Calu3 (cell line): ENCODE measurements at regions not wholly inside any gene's neighbourhood (a gene's known extent, or its start where the extent isn't known, plus 50 kb on each side); places are given as distances from the start of the nearest gene placed in this dataset.

Experiments used
- BruUV-seq: library from RNA; stranded (reverse); fragments of 400-500 nt; replicated peaks from 2 replicates; lab custom pipeline; 2021; lab: Mats Ljungman, UMichigan
- CTCF ChIA-PET: fragments of 300-600 bp; sonication (Branson Sonifier 250); formaldehyde crosslinking; loops from one replicate; lab custom pipeline; 2022; ENCODE audit warnings: antibody characterized with exemption; lab: Charles Lee
- DNase-seq: peaks from one replicate; pipeline ENCODE4 v3.0.0; 2022
- H3K27ac Mint-ChIP-seq: one replicate; pipeline ENCODE4 v1.8.0; 2022; ENCODE audit warnings: mixed read lengths; ENCODE audit not compliant: unreplicated experiment
- H3K27me3 Mint-ChIP-seq: one replicate; pipeline ENCODE4 v1.8.0; 2022; ENCODE audit warnings: mixed read lengths; ENCODE audit not compliant: unreplicated experiment
- H3K36me3 Mint-ChIP-seq: one replicate; pipeline ENCODE4 v1.8.0; 2022; ENCODE audit warnings: mild to moderate bottlenecking, moderate library complexity, mixed read lengths; ENCODE audit not compliant: insufficient read depth, unreplicated experiment
- H3K4me1 Mint-ChIP-seq: one replicate; pipeline ENCODE4 v1.8.0; 2022; ENCODE audit warnings: mild to moderate bottlenecking, low read depth, mixed read lengths; ENCODE audit not compliant: unreplicated experiment
- H3K4me3 Mint-ChIP-seq: one replicate; pipeline ENCODE4 v1.8.0; 2022; ENCODE audit warnings: mild to moderate bottlenecking, low read depth, moderate library complexity, mixed read lengths; ENCODE audit not compliant: unreplicated experiment
- H3K9me3 Mint-ChIP-seq: one replicate; pipeline ENCODE4 v1.8.0; 2022; ENCODE audit warnings: low read depth, mixed read lengths; ENCODE audit not compliant: unreplicated experiment
- intact Hi-C: fragments of 100-400 bp; cut with micrococcal nuclease; formaldehyde crosslinking; loops from one replicate; pipeline ENCODE4 v1.10.0; 2022; ENCODE audit not compliant: unreplicated experiment
- TF ChIP-seq, protein P1 (sequence below): fragments of 200-600 bp; IDR thresholded peaks from one replicate; pipeline ENCODE4 v1.8.0; 2022; ENCODE audit warnings: antibody characterized with exemption; ENCODE audit not compliant: unreplicated experiment

DNA sequence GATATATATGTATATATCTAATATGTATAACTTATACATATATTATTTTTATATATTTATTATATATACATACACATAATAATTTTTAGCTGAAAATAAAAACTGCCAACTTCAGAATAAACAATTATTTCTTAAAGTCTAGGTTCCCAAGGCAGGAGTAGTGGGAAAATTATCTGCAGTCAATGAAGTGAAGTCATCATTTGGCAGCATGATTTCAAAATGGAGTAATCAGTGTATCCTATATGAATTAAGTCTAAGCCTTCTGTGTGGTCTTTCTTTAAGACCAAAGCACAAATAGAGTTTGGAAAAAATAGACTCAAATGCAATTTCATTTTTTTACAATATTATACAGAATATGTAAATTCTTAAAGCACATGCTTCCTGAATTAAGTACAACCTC lies 251.0 kb downstream of the SAMD5 start:
- CTCF ChIA-PET: no interaction called here
- Mint-ChIP-seq H3K27me3 (no peaks in the 10 kb centered on the region), H3K4me3 (no peak overlapping the region), H3K36me3 (no peaks in the 10 kb centered on the region), H3K9me3 (no peaks in the 10 kb centered on the region), H3K4me1 (no peaks in the 10 kb centered on the region), H3K27ac (no peak overlapping the region)
- TF ChIP-seq, protein P1, sequence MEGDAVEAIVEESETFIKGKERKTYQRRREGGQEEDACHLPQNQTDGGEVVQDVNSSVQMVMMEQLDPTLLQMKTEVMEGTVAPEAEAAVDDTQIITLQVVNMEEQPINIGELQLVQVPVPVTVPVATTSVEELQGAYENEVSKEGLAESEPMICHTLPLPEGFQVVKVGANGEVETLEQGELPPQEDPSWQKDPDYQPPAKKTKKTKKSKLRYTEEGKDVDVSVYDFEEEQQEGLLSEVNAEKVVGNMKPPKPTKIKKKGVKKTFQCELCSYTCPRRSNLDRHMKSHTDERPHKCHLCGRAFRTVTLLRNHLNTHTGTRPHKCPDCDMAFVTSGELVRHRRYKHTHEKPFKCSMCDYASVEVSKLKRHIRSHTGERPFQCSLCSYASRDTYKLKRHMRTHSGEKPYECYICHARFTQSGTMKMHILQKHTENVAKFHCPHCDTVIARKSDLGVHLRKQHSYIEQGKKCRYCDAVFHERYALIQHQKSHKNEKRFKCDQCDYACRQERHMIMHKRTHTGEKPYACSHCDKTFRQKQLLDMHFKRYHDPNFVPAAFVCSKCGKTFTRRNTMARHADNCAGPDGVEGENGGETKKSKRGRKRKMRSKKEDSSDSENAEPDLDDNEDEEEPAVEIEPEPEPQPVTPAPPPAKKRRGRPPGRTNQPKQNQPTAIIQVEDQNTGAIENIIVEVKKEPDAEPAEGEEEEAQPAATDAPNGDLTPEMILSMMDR: no peak
- intact Hi-C loops: no loop called here
- BruUV-seq: no TSS peak
- no peak for DNase-seq

DNA sequence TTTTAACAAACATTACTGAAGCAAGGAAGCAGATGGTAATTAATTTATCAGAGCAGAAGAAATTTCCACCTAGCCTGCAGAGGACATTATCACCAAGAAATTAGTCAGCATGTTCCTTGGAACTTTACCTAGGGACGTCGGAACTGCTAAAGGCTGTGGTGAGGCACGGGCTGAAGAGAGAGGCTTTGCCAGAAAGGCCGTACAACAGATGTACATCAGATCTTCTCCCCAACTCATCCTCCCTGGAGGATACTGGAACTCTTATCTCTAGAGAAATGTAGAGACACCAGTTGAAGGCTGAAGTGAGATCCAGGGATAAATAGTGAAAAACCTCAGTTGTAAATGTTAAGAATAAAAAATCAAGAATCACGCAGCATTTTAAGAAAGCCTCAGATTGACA lies 257.1 kb downstream of the SAMD5 start:
- intact Hi-C loops: no loop called here
- CTCF ChIA-PET: no interaction called here
- H3K9me3 Mint-ChIP-seq: peaks cover 7% of the 10 kb centered on the region
- no peaks in the 10 kb centered on the region for H3K36me3 Mint-ChIP-seq
- H3K4me1 Mint-ChIP-seq: no peaks in the 10 kb centered on the region
- H3K4me3 Mint-ChIP-seq: no peak overlapping the region
- TF ChIP-seq, protein P1: no peak
- H3K27ac Mint-ChIP-seq: no peak overlapping the region
- no peak for DNase-seq
- no peaks in the 10 kb centered on the region for H3K27me3 Mint-ChIP-seq
- no TSS peak for BruUV-seq

DNA sequence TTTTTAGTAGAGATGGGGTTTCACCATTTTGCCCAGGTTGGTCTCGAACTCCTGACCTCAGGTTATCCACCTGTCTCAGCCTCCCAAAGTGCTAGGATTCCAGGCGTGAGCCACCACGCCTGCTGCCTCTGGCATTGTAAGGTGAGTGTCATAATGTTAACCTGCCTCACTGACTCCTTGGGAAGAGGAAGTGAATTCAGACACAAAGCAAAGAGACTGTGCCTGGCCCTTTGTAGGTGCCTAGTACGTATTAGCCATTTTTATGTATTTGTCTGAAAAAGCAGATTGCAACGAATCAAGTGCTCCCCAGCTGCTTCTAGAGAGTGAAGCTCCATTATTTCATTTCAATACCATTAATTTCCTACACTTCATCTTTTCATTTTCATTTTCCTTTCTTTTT lies 260.5 kb downstream of the SAMD5 start:
- TF ChIP-seq, protein P1: no peak
- no peak overlapping the region for H3K4me3 Mint-ChIP-seq
- H3K36me3 Mint-ChIP-seq: no peaks in the 10 kb centered on the region
- no peak overlapping the region for H3K27ac Mint-ChIP-seq
- BruUV-seq: no TSS peak
- H3K4me1 Mint-ChIP-seq: no peaks in the 10 kb centered on the region
- no peak for DNase-seq
- CTCF ChIA-PET: no interaction called here
- H3K9me3 Mint-ChIP-seq: peaks cover 7% of the 10 kb centered on the region
- H3K27me3 Mint-ChIP-seq: no peaks in the 10 kb centered on the region
- intact Hi-C loops: no loop called here

DNA sequence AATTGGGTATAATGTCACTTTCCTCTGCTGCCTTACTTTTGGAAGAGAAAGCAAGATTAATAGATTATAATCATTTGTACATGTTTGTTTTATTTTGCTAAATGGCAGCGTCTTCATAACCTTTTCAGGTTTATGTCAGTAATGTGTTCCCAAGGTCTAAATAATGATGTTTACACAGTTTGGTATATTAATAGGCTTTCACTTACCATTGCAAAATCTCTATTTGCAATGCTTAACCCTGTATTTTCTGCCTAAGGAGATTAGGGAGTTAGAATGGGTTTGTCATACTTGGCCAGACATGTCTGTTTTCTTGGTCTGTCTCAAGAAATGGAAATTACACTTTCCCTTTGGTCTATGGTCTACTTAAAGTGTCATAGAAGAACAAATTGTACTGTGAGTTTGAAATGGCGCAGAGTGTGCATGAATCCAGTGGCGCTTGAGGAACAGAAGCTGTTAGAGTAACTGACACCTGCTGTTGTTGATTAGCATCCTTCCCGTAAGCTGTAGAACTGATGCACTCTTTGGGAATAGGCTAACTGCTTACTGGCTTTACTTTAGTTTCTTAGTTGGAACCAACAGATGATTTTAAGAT lies 261.1 kb downstream of the SAMD5 start:
- intact Hi-C loops: no loop called here
- Mint-ChIP-seq H3K4me1 (no peaks in the 10 kb centered on the region), H3K4me3 (no peak overlapping the region), H3K9me3 (peaks cover 7% of the 10 kb centered on the region), H3K36me3 (no peaks in the 10 kb centered on the region), H3K27me3 (no peaks in the 10 kb centered on the region), H3K27ac (no peak overlapping the region)
- BruUV-seq: no TSS peak
- CTCF ChIA-PET: interaction anchor here (0.5 kb wide), 1 partner anchor 568 kb away, joined by 4 read pairs; no protein-coding TSS in a partner anchor
- TF ChIP-seq, protein P1: no peak
- no peak for DNase-seq
